Astrocyte of the cerebellum (primary cell): ENCODE measurements at regions not wholly inside any gene's neighbourhood (a gene's known extent, or its start where the extent isn't known, plus 50 kb on each side); places are given as distances from the start of the nearest gene placed in this dataset.

Experiments used
- DNase-seq: peaks from one replicate; pipeline ENCODE4 v3.0.0-alpha.2; 2011; ENCODE audit warnings: low read depth
- H3K4me3 ChIP-seq: 2 replicates; pipeline ENCODE4 v1.5.1; 2011; ENCODE audit warnings: mild to moderate bottlenecking, low read depth, low read length, moderate library complexity
- CTCF ChIP-seq: IDR thresholded peaks from 2 replicates; pipeline ENCODE4 v1.5.1; 2012; ENCODE audit warnings: low read length, low read depth, moderate library complexity, mild to moderate bottlenecking; ENCODE audit errors: missing control alignments
- in situ Hi-C: cut with HindIII; loops from 2 replicates; pipeline ENCODE4 v1.10.0; 2017; ENCODE audit warnings: low sequenced_read_pairs

- no peak for TF ChIP-seq CTCF
- DNase-seq: no peak
- in situ Hi-C loops: no loop called here
These were observed 65.5 kb upstream of the CREB5 start for GRCh38 chr7:28346676-28347363.

GRCh38 chr7:28347475-28348318 is 64.6 kb upstream of the CREB5 start:
- TF ChIP-seq CTCF: no peak
- in situ Hi-C loops: no loop called here
- H3K4me3 ChIP-seq: no peak overlapping the region
- DNase-seq: no peak

More at GRCh38 chr7:28346676-28347363, 65.5 kb upstream of the CREB5 start:
- no peak overlapping the region for H3K4me3 ChIP-seq

- H3K4me3 ChIP-seq: no peak overlapping the region
- TF ChIP-seq CTCF: no peak
- in situ Hi-C loops: no loop called here
- DNase-seq: no peak
These were observed 63.7 kb upstream of the CREB5 start for GRCh38 chr7:28348636-28349035.

- TF ChIP-seq CTCF: no peak
- in situ Hi-C loops: no loop called here
- H3K4me3 ChIP-seq: no peak overlapping the region
- DNase-seq: no peak
These were observed 62.7 kb upstream of the CREB5 start for GRCh38 chr7:28349637-28350036.

GRCh38 chr7:28350662-28351061 is 61.7 kb upstream of the CREB5 start:
- H3K4me3 ChIP-seq: no peak overlapping the region
- no peak for DNase-seq
- TF ChIP-seq CTCF: no peak
- in situ Hi-C loops: no loop called here

- H3K4me3 ChIP-seq: no peak overlapping the region
- in situ Hi-C loops: no loop called here
- no peak for DNase-seq
- TF ChIP-seq CTCF: no peak
These were observed 60.9 kb upstream of the CREB5 start for GRCh38 chr7:28351450-28351849.
